Neural cell (in vitro differentiated cells): ENCODE measurements at regions not wholly inside any gene's neighbourhood (a gene's known extent, or its start where the extent isn't known, plus 50 kb on each side); places are given as distances from the start of the nearest gene placed in this dataset.

Source experiments
- H2AFZ ChIP-seq: fragments of 200-600, 300-800 bp; sonication (generic), shearing (Covaris generic); 2 replicates; pipeline ENCODE4 v1.6.0; 2014; ENCODE audit warnings: low read depth, mild to moderate bottlenecking, antibody characterized with exemption, low read length, moderate library complexity
- H3F3A ChIP-seq: fragments of 200-600 bp; shearing (Covaris generic); 2 replicates; pipeline ENCODE4 v1.6.1; 2016; ENCODE audit warnings: mild to moderate bottlenecking, moderate library complexity, mixed read lengths, antibody characterized with exemption, low read length; ENCODE audit not compliant: insufficient read depth, poor library complexity, severe bottlenecking
- H3K27ac ChIP-seq: fragments of 200-600, 300-800 bp; sonication (generic), shearing (Covaris generic); 2 replicates; pipeline ENCODE4 v1.5.1; 2014; ENCODE audit warnings: mild to moderate bottlenecking, low read length, moderate library complexity
- H3K27me3 ChIP-seq: fragments of 300-800, 200-600 bp; sonication (generic), shearing (Covaris generic); 2 replicates; pipeline ENCODE4 v1.6.0; 2014; ENCODE audit warnings: mild to moderate bottlenecking, low read depth, low read length, moderate library complexity; ENCODE audit not compliant: insufficient read depth
- H3K36me3 ChIP-seq: fragments of 300-800, 200-600 bp; sonication (generic), shearing (Covaris generic); 2 replicates; pipeline ENCODE4 v1.5.1; 2014; ENCODE audit warnings: mild to moderate bottlenecking, antibody characterized with exemption, low read length, moderate library complexity; ENCODE audit not compliant: insufficient read depth
- H3K4me2 ChIP-seq: fragments of 300-800, 200-600 bp; sonication (generic), shearing (Covaris generic); 2 replicates; pipeline ENCODE4 v1.6.0; 2014; ENCODE audit warnings: mild to moderate bottlenecking, low read length
- H3K4me3 ChIP-seq: fragments of 300-800, 200-600 bp; sonication (generic), shearing (Covaris generic); 2 replicates; pipeline ENCODE4 v1.5.1; 2014; ENCODE audit warnings: mild to moderate bottlenecking, low read length, moderate library complexity
- H3K79me2 ChIP-seq: fragments of 200-600 bp; shearing (Covaris generic); replicated peaks from 2 replicates; pipeline ENCODE4 v1.6.0; 2014; ENCODE audit warnings: mild to moderate bottlenecking, low read length, moderate library complexity; ENCODE audit not compliant: insufficient read depth
- H3K9ac ChIP-seq: fragments of 300-800, 200-600 bp; sonication (generic), shearing (Covaris generic); 2 replicates; pipeline ENCODE4 v1.6.1; 2016; ENCODE audit warnings: mild to moderate bottlenecking, low read length, mixed read lengths
- H3K9me2 ChIP-seq: fragments of 200-600 bp; shearing (Covaris generic); 2 replicates; pipeline ENCODE4 v1.6.1; 2016; ENCODE audit warnings: mild to moderate bottlenecking, low read length, mixed read lengths; ENCODE audit not compliant: insufficient read depth
- H3K9me3 ChIP-seq: fragments of 200-600, 300-800 bp; sonication (generic), shearing (Covaris generic); 2 replicates; pipeline ENCODE4 v1.6.1; 2016; ENCODE audit warnings: mild to moderate bottlenecking, mixed run types, low read length, moderate library complexity, mixed read lengths
- H4K20me1 ChIP-seq: fragments of 200-600 bp; shearing (Covaris generic); 2 replicates; pipeline ENCODE4 v1.6.1; 2016; ENCODE audit warnings: mild to moderate bottlenecking, mixed run types; ENCODE audit not compliant: insufficient read depth
- CTCF ChIP-seq: fragments of 450-650 bp; IDR thresholded peaks from 2 replicates; pipeline ENCODE4 v1.5.1; 2014; ENCODE audit warnings: antibody characterized with exemption, mild to moderate bottlenecking, moderate library complexity; ENCODE audit not compliant: poor library complexity, severe bottlenecking
- EP300 ChIP-seq: fragments of 450-650 bp; conservative IDR thresholded peaks from 2 replicates; pipeline ENCODE4 v1.6.1; 2014; ENCODE audit warnings: antibody characterized with exemption, mild to moderate bottlenecking, moderate library complexity; ENCODE audit not compliant: poor library complexity, severe bottlenecking
- EZH2 ChIP-seq: fragments of 200-600, 300-800 bp; shearing (Covaris generic), sonication (generic); IDR thresholded peaks from 2 replicates; pipeline ENCODE4 v1.6.1; 2014; ENCODE audit warnings: antibody characterized with exemption, low read length, borderline replicate concordance, mild to moderate bottlenecking; ENCODE audit not compliant: insufficient read depth, poor library complexity, severe bottlenecking
- MXI1 ChIP-seq: fragments of 450-650 bp; conservative IDR thresholded peaks from 2 replicates; pipeline ENCODE4 v1.6.1; 2014; ENCODE audit warnings: antibody characterized with exemption, mild to moderate bottlenecking; ENCODE audit not compliant: poor library complexity, severe bottlenecking
- POLR2AphosphoS5 ChIP-seq: IDR thresholded peaks from 2 replicates; pipeline ENCODE4 v1.6.1; 2012
- RAD21 ChIP-seq: fragments of 450-650 bp; conservative IDR thresholded peaks from 2 replicates; pipeline ENCODE4 v1.6.1; 2014; ENCODE audit warnings: antibody characterized with exemption, mild to moderate bottlenecking, moderate library complexity
- REST ChIP-seq: IDR thresholded peaks from 2 replicates; pipeline ENCODE4 v1.6.1; 2012; ENCODE audit warnings: borderline replicate concordance
- SMC3 ChIP-seq: fragments of 450-650 bp; conservative IDR thresholded peaks from 2 replicates; pipeline ENCODE4 v1.6.1; 2014; ENCODE audit warnings: antibody characterized with exemption, mild to moderate bottlenecking, moderate library complexity; ENCODE audit not compliant: poor library complexity
- TAF1 ChIP-seq: IDR thresholded peaks from 2 replicates; pipeline ENCODE4 v1.6.1; 2012; ENCODE audit warnings: low read depth

- H3K27me3 ChIP-seq = no peaks in the 10 kb centered on the region
- no peaks in the 10 kb centered on the region for H3F3A ChIP-seq
- H3K4me2 ChIP-seq = no peak overlapping the region
- H2AFZ ChIP-seq = no peak overlapping the region
- no peak overlapping the region for H3K27ac ChIP-seq
- H3K9ac ChIP-seq = no peak overlapping the region
- no peaks in the 10 kb centered on the region for H3K9me3 ChIP-seq
- no peaks in the 10 kb centered on the region for H3K9me2 ChIP-seq
- H3K4me3 ChIP-seq = no peak overlapping the region
- H3K36me3 ChIP-seq = no peaks in the 10 kb centered on the region
- no peaks in the 10 kb centered on the region for H3K79me2 ChIP-seq
- H4K20me1 ChIP-seq = no peaks in the 10 kb centered on the region
- TF ChIP-seq REST (no peak), CTCF (no peak), SMC3 (no peak), MXI1 (no peak), EZH2 (no peak), EP300 (no peak)
Measured at GRCh38 chr2:226184940-226185615, 614.5 kb downstream of the IRS1 start.

- Histone ChIP-seq H3K4me3 (no peak overlapping the region), H3K27ac (no peak overlapping the region), H3K27me3 (no peaks in the 10 kb centered on the region), H3K79me2 (no peaks in the 10 kb centered on the region), H4K20me1 (no peaks in the 10 kb centered on the region), H3K9me3 (no peaks in the 10 kb centered on the region), H3F3A (no peaks in the 10 kb centered on the region), H3K4me2 (no peak overlapping the region), H2AFZ (no peak overlapping the region), H3K36me3 (no peaks in the 10 kb centered on the region), H3K9me2 (no peaks in the 10 kb centered on the region), H3K9ac (no peak overlapping the region)
- TF ChIP-seq EP300 (no peak), RAD21 (no peak), TAF1 (no peak), EZH2 (no peak), REST (no peak), CTCF (no peak), POLR2AphosphoS5 (no peak), SMC3 (no peak), MXI1 (no peak)
Measured at GRCh38 chr2:226184540-226184939, 615.1 kb downstream of the IRS1 start.
